Psoas muscle (tissue), 7 donors: ENCODE measurements at regions not wholly inside any gene's neighbourhood (a gene's known extent, or its start where the extent isn't known, plus 50 kb on each side); places are given as distances from the start of the nearest gene placed in this dataset.

Experiments
- ATAC-seq, 4 donors: fragments of 200-7000 bp; cut with Tn5 transposase; one replicate each; pipeline ENCODE4 v1.9.1; 2020; ENCODE audit warnings: moderate library complexity in 3 of 4, mild to moderate bottlenecking in 2 of 4
- DNase-seq, 2 donors: peaks; one replicate each; pipeline ENCODE4 v3.0.0-alpha.2; 2020
- H3K27ac ChIP-seq: fragments of 200-600 bp; one replicate; pipeline ENCODE4 v1.8.0; 2022
- H3K27me3 ChIP-seq, 3 donors: fragments of 200-600 bp in 1 of 3; one replicate each; pipeline versions ENCODE4 v1.6.1 to v1.8.0; 2013 to 2022; ENCODE audit warnings: low read length in 2 of 3, mild to moderate bottlenecking in 2 of 3, moderate library complexity in 1 of 3; ENCODE audit not compliant: insufficient read depth in 3 of 3
- H3K36me3 ChIP-seq, 2 donors: fragments of 200-600 bp in 1 of 2; one replicate each; pipeline versions ENCODE4 v1.6.1 to v1.8.0; 2013 to 2022; ENCODE audit warnings: low read depth in 1 of 2, mild to moderate bottlenecking in 1 of 2, moderate library complexity in 1 of 2; ENCODE audit not compliant: insufficient read depth in 1 of 2
- H3K4me1 ChIP-seq: fragments of 200-600 bp; one replicate; pipeline ENCODE4 v1.8.0; 2022
- H3K4me3 ChIP-seq: fragments of 200-600 bp; one replicate; pipeline ENCODE4 v1.8.0; 2022; ENCODE audit warnings: mild to moderate bottlenecking
- H3K9me3 ChIP-seq: fragments of 200-600 bp; one replicate; pipeline ENCODE4 v1.8.0; 2022
- CTCF ChIP-seq: fragments of 200-600 bp; IDR thresholded peaks from one replicate; pipeline ENCODE4 v1.8.0; 2022; ENCODE audit warnings: antibody characterized with exemption
- whole genome bisulfite sequencing, 3 donors: extraction: QIAGEN DNeasy Blood & Tissue Kit; methylation state at CpG; one replicate each; pipeline versions ENCODE4 v1.1.6 to v1.1.7; 2013; 5-methylcytosine and 5-hydroxymethylcytosine counted together
- intact Hi-C, 2 donors: fragments of 100-400 bp; cut with DNase I; formaldehyde crosslinking; loops; one replicate each; pipeline versions ENCODE4 v1.11.0 to v1.14.2; 2022
- donor health status: healthy with polysubstance abuse.
- donor health status: DM: no; HTN: no; CAD: no; lungs with moderate emphysema.
- donor health status: Bipolar disorder and iron deficiency.
- donor health status: healthy.
- donor health status: DM: yes; HTN: yes; CAD: no.
- donor health status: DM: no; HTN: no; CAD: no.
- donor health status: DM: yes; HTN: yes; CAD: no.

DNA sequence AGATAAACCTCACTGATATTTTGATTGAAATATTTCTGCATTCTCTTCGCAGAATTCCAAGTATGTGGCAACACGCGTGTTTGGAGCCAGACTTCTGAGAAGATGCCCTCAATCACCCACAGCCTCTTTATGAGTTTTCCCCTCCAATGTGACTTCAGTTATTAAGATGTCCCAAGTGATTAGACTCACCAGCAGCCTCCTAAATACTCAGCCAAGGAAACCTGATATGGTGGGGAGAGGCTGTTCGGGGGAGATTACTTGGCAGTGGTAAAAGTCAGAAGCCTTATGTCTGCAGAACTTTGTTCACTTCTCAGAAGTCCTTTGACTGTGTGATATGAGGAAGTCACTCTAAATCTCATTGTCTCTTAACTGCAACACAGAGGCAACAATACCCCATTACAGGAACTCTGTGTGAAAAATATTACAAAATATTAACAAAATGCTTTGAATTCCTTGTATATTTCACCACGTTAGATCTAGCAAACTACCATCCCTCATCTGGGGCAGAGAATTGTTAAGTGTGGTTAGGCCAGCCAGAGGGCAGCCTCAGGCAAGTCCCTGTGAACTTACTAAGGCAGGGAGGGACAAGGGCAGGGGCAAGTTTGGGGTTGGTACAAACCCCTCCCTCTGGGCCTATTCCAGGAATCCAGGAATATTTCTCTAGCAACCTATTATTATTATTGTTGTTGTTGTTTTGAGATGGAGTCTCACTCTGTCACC lies 151.4 kb upstream of the USP9X start:
- Histone ChIP-seq H3K36me3 (no peaks in the 10 kb centered on the region), H3K4me1 (no peaks in the 10 kb centered on the region), H3K27ac (peak overlapping the region; percentile 41), H3K27me3 (peaks cover 0 to 3% (median 0%) of the 10 kb centered on the region in 3 donors), H3K4me3 (peak overlapping the region; percentile 35), H3K9me3 (no peaks in the 10 kb centered on the region)
- intact Hi-C loops, result no loop called here
- DNase-seq (peak in 1 of 2 donors; percentile 55), ATAC-seq (peak in 3 of 4 donors; percentile 63 to 66 (median 63))
- no peak for TF ChIP-seq CTCF
- 2 to 28% (median 4%) methylated on average over 5 of the region's 5 CpGs for WGBS, 3 donors

GRCh38 chrX:40936827-40937226 lies 148.4 kb upstream of the USP9X start:
- Histone ChIP-seq H3K27ac (no peak overlapping the region), H3K36me3 (no peaks in the 10 kb centered on the region), H3K27me3 (peaks cover 0 to 3% (median 0%) of the 10 kb centered on the region in 3 donors), H3K9me3 (no peaks in the 10 kb centered on the region), H3K4me3 (no peak overlapping the region), H3K4me1 (no peaks in the 10 kb centered on the region)
- no peak for TF ChIP-seq CTCF
- DNase-seq (no peak), ATAC-seq (no peak)
- 89 to 99% (median 99%) methylated on average over 6 of the region's 6 CpGs for WGBS, 3 donors
- intact Hi-C loops, result no loop called here

- no peak for TF ChIP-seq CTCF
- intact Hi-C loops, result no loop called here
- Histone ChIP-seq H3K27ac (no peak overlapping the region), H3K27me3 (peaks cover 0 to 3% (median 0%) of the 10 kb centered on the region in 3 donors), H3K9me3 (no peaks in the 10 kb centered on the region), H3K36me3 (no peaks in the 10 kb centered on the region), H3K4me1 (no peaks in the 10 kb centered on the region), H3K4me3 (no peak overlapping the region)
- DNase-seq (no peak), ATAC-seq (no peak)
- 59 to 78% (median 66%) methylated on average over 5 of the region's 5 CpGs for WGBS, 3 donors
Observed at GRCh38 chrX:40938423-40938822, 146.8 kb upstream of the USP9X start.

- intact Hi-C loops, result loop anchor here in 1 of 2 donors (10.0 kb wide), 1 partner anchor 142 kb away; the partner anchor contains the start of gene USP9X
- Histone ChIP-seq H3K36me3 (no peaks in the 10 kb centered on the region), H3K27me3 (no peaks in the 10 kb centered on the region), H3K4me1 (peaks cover 4% of the 10 kb centered on the region), H3K4me3 (no peak overlapping the region), H3K27ac (no peak overlapping the region), H3K9me3 (no peaks in the 10 kb centered on the region)
- DNase-seq, result no peak
- ATAC-seq, result no peak
- TF ChIP-seq CTCF, result no peak
- WGBS, 3 donors, result 82 to 89% (median 87%) methylated on average over 1 of the region's 1 CpG
Observed at GRCh38 chrX:40943093-40943641, 142.1 kb upstream of the USP9X start.
